ENCODE measurements at regions not wholly inside any gene's neighbourhood (a gene's known extent, or its start where the extent isn't known, plus 50 kb on each side); places are given as distances from the start of the nearest gene placed in this dataset.

DNA sequence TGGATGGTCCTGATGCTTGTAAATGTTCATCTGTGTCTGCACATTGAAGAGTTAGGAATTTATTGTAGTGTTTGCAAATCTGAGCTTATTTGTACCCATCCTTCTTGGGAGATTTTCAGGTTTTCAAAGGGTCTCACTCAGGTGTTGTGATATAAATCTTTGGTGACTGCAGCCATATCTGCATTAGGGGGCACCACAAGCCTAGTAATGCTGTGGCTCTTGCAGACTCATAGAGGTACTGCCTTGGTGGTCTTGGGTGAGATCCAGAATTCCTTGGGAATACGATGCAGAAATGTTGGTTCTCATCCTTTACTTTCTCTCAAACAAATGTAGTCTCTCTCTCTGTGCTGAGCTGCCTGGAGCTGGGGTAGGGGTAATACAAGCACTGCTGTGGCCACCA is 405.9 kb downstream of the TTLL7 start:
- TF ChIP-seq, protein P1, sequence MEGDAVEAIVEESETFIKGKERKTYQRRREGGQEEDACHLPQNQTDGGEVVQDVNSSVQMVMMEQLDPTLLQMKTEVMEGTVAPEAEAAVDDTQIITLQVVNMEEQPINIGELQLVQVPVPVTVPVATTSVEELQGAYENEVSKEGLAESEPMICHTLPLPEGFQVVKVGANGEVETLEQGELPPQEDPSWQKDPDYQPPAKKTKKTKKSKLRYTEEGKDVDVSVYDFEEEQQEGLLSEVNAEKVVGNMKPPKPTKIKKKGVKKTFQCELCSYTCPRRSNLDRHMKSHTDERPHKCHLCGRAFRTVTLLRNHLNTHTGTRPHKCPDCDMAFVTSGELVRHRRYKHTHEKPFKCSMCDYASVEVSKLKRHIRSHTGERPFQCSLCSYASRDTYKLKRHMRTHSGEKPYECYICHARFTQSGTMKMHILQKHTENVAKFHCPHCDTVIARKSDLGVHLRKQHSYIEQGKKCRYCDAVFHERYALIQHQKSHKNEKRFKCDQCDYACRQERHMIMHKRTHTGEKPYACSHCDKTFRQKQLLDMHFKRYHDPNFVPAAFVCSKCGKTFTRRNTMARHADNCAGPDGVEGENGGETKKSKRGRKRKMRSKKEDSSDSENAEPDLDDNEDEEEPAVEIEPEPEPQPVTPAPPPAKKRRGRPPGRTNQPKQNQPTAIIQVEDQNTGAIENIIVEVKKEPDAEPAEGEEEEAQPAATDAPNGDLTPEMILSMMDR (conservative IDR thresholded peaks at IDR 0.05; ENCODE audit: low read depth, low read length) = peak; percentile 36; the same call in 1 of the 2 replicates
- TF ChIP-seq EZH2 (IDR thresholded peaks at IDR 0.05; ENCODE audit: borderline replicate concordance, low read depth, low read length, poor library complexity, severe bottlenecking) = no peak

Data from A673 (cell line).